NCI-H1436 (cell line): ENCODE measurements at regions not wholly inside any gene's neighbourhood (a gene's known extent, or its start where the extent isn't known, plus 50 kb on each side); places are given as distances from the start of the nearest gene placed in this dataset.
"Not testable (repeated sequence)": the region's sequence is repeated elsewhere in the genome, so short reads cannot be mapped to it uniquely, and the experiment has no call there.

Experiments used
- DNase-seq: peaks from one replicate; lab custom pipeline; 2025; lab: John Stamatoyannopoulos, UW

- no peak for DNase-seq
Measured at GRCh38 chr6:103893141-103893581, 966.6 kb downstream of the HACE1 start.

GRCh38 chr6:103886951-103887350 lies 972.8 kb downstream of the HACE1 start:
- DNase-seq = no peak

GRCh38 chr6:103885446-103885845 lies 974.3 kb downstream of the HACE1 start:
- DNase-seq = no peak

GRCh38 chr6:103879800-103880199 lies 979.9 kb downstream of the HACE1 start:
- no peak for DNase-seq

GRCh38 chr6:103875221-103875620 lies 984.5 kb downstream of the HACE1 start:
- no peak for DNase-seq

- no peak for DNase-seq
Measured at GRCh38 chr6:103874575-103874974, 985.1 kb downstream of the HACE1 start.

DNA sequence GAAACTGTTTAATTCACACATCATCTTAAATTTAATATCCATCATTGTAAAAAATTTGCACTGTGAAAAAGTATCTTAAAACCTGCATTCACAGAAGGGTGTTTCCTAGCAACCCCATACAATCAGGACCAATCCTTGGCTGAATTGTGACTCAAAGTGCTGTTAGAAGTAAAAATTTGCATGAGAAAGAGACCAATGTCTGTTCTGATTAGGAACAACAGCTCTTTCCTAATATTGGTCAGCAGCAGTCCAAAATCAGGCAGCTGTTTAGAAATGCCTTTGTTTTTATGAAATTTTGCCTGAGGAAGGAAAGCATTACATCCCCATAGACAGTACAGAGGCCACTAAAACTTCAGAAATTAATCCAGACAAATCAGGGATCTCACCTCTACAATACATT lies 987.0 kb downstream of the HACE1 start:
- DNase-seq = no peak

- no peak for DNase-seq
Measured at GRCh38 chr6:103872233-103872632, 987.5 kb downstream of the HACE1 start.

DNA sequence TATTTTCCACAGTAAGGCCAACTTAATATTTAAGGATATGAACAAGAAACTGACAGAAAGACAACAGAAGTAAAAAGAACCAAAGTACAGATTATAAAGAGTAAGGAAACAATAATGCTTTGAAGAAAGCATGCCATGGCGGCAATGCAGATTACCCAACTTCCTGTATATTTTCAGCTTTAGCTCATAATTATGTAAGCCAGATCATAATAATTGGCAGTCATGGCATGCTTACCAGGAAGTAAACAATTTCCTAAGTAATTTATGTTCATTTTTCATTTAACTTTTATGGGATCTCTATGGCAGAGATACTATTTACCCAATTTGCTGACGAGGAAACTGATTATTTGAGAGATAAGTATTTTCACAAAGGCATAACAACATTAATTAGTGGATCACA lies 988.7 kb downstream of the HACE1 start:
- DNase-seq = no peak

GRCh38 chr6:103862297-103862696 lies 997.4 kb downstream of the HACE1 start:
- no peak for DNase-seq

- DNase-seq = no peak
Measured at GRCh38 chr6:103858003-103858402, 1001.7 kb downstream of the HACE1 start.

GRCh38 chr6:103855750-103856149 lies 1004.0 kb downstream of the HACE1 start:
- no peak for DNase-seq

- no peak for DNase-seq
Measured at GRCh38 chr6:103854059-103854458, 1005.7 kb downstream of the HACE1 start.

DNA sequence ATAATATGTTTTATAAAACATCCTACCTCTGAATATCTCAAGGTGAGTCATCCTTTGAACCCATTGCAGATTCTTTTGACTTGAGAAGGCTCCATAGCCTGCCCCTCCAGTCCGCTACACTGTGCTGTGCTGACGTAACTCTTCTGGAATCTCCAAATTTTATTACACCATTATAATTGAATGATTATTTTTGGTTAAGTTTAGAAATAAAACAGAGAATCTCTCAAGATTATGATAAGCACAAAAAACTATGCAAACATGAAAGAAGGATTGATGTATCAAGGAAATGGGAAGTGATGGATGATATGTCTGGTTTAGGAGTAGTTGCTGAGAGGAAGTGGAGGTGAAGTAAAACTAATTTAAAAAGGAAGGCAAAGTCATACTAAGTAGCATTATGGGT lies 1021.3 kb downstream of the HACE1 start:
- DNase-seq = no peak

GRCh38 chr6:103826209-103826608 lies 1033.5 kb downstream of the HACE1 start:
- DNase-seq = no peak

DNA sequence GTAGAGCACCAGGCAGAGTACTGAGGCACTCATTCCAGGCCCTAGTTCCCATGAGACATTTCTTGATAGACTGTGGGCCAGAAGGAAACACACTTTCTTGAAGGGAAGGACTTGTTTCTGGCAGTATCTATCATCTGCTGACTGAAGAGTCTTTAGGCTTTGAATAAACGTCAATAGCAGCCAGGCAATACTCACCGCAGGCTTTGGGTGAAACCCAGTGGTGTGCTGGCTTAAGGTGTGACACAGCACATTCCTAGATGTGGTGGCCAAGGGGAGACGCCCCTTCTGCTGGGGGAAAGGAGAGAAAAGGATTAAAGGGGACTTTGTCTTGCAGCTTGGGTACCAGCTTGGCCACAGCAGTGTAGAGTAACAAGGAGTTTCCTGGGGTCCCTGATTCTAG lies 1039.6 kb downstream of the HACE1 start:
- DNase-seq = no peak

DNA sequence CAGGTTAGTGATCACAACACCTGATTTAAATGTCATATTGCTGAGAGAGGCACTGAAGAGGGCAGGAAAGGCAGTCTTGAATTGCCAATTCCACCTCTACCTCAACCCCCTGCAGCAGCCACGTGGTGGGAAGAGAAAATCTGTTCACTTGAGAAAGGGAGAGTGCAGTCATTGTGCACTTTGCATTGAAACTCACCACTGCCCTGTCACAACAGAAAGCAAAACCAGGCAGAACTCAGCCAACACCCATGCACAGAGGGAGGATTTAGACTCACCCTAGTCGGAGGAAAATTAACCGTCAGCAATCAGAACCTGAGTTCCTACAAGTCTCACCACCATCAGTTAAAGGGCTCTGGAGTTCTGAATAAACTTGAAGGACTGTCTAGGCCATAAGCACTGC lies 1040.2 kb downstream of the HACE1 start:
- DNase-seq = no peak

- no peak for DNase-seq
Measured at GRCh38 chr6:103812970-103813369, 1046.7 kb downstream of the HACE1 start.

GRCh38 chr6:103801901-103802479 lies 1057.7 kb downstream of the HACE1 start:
- not testable (repeated sequence) for DNase-seq

GRCh38 chr6:103799971-103800670 lies 1059.6 kb downstream of the HACE1 start:
- no peak for DNase-seq

DNA sequence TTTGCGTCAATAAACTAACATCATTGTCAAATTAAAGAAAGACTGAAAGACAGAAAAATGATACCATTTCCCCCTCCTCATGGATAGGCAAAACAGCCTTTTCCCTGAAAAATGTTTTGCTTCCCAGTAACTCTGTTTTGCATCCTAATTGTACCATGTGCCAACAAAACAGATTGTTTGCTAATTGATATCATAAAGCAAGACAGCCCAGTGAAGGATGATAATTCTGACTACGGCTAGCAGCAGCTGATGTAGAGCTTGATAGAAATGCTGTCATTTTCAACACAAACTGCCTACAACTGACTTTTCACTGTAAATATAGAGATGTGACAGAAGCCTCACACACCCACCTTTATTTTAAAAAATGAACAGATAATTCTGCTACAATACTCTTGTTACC lies 1061.6 kb downstream of the HACE1 start:
- no peak for DNase-seq

DNA sequence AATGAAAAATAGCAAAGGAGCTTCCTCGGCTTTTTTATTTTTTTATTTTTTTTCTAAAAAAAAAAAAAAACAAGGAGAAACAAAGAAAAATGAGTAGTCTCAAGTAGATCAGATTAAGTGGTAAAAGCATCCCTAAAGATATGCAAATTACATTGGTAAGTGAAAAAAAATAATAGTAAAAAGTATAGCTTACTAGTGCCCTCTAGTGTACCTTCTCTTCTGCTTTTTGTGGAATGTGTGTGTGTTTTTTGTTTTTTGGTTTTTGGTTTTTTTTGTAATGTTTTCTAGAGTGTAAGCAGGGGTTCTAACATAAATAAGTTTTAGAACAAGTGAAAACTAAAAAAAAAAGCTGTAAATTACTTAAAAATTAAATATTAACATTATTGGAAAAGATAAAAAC lies 1062.0 kb downstream of the HACE1 start:
- no peak for DNase-seq

GRCh38 chr6:103791458-103791857 lies 1068.3 kb downstream of the HACE1 start:
- no peak for DNase-seq

DNA sequence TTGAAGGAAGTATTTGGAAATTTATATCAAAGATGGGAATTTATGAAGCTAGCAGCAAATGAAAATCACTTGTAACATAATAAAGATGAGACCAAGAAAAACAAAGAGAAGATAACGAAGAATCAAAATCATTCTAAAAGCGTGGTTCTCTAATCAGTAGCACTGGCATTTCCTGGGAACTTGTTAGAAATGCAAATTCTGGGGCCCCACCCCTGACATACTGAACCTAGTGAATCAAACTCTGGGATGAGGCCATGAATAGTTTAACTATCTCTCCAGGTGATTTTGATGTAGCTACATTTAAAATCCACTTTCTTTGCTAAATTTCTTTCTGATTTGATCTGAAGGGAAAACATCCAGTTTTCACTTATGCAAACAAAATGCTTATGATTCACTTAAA lies 1075.6 kb downstream of the HACE1 start:
- DNase-seq = no peak
